Chondrocyte (in vitro differentiated cells): ENCODE measurements at regions not wholly inside any gene's neighbourhood (a gene's known extent, or its start where the extent isn't known, plus 50 kb on each side); places are given as distances from the start of the nearest gene placed in this dataset.

Experiments used
- DNase-seq: peaks from one replicate; pipeline ENCODE4 v3.0.0; 2021; ENCODE audit warnings: mixed read lengths, low spot score
- H3K27ac Mint-ChIP-seq: one replicate; pipeline ENCODE4 v1.8.0; 2021; ENCODE audit warnings: mild to moderate bottlenecking, moderate library complexity, mixed read lengths; ENCODE audit not compliant: unreplicated experiment
- H3K27me3 Mint-ChIP-seq: 2 replicates; pipeline ENCODE4 v1.8.0; 2021; ENCODE audit warnings: low read depth, mixed read lengths
- H3K36me3 Mint-ChIP-seq: 2 replicates; pipeline ENCODE4 v1.8.0; 2021; ENCODE audit warnings: low read depth, mixed read lengths
- H3K4me1 Mint-ChIP-seq: 2 replicates; pipeline ENCODE4 v1.8.0; 2021; ENCODE audit warnings: low read depth, mild to moderate bottlenecking, mixed read lengths
- H3K4me3 Mint-ChIP-seq: one replicate; pipeline ENCODE4 v1.8.0; 2021; ENCODE audit warnings: mild to moderate bottlenecking, moderate library complexity, mixed read lengths; ENCODE audit not compliant: unreplicated experiment
- H3K9me3 Mint-ChIP-seq: 2 replicates; pipeline ENCODE4 v1.8.0; 2021; ENCODE audit warnings: low read depth, mixed read lengths
- CTCF ChIP-seq: fragments of 200-600 bp; sonication (generic); IDR thresholded peaks from 2 replicates; pipeline ENCODE4 v1.5.0; 2021; ENCODE audit warnings: antibody characterized with exemption, mild to moderate bottlenecking, moderate library complexity

GRCh38 chr12:74889073-74889472 is 320.6 kb downstream of the KCNC2 start:
- Mint-ChIP-seq H3K36me3 (no peaks in the 10 kb centered on the region), H3K9me3 (no peaks in the 10 kb centered on the region), H3K4me3 (no peak overlapping the region), H3K4me1 (peaks cover 20% of the 10 kb centered on the region), H3K27ac (no peak overlapping the region), H3K27me3 (no peaks in the 10 kb centered on the region)
- no peak for DNase-seq
- no peak for TF ChIP-seq CTCF

GRCh38 chr12:74889563-74890236 is 319.9 kb downstream of the KCNC2 start:
- Mint-ChIP-seq H3K4me1 (peaks cover 20% of the 10 kb centered on the region), H3K36me3 (no peaks in the 10 kb centered on the region), H3K9me3 (no peaks in the 10 kb centered on the region), H3K27ac (peak overlapping the region; percentile 42), H3K27me3 (no peaks in the 10 kb centered on the region), H3K4me3 (no peak overlapping the region)
- no peak for TF ChIP-seq CTCF
- DNase-seq, result no peak

GRCh38 chr12:74890237-74890599 is 319.4 kb downstream of the KCNC2 start:
- Mint-ChIP-seq H3K27me3 (no peaks in the 10 kb centered on the region), H3K4me1 (peaks cover 20% of the 10 kb centered on the region), H3K27ac (peak overlapping the region; percentile 42), H3K9me3 (no peaks in the 10 kb centered on the region), H3K4me3 (no peak overlapping the region), H3K36me3 (no peaks in the 10 kb centered on the region)
- TF ChIP-seq CTCF, result no peak
- no peak for DNase-seq

- no peak for DNase-seq
- no peaks in the 10 kb centered on the region for H3K36me3 Mint-ChIP-seq
- H3K9me3 Mint-ChIP-seq, result no peaks in the 10 kb centered on the region
- no peaks in the 10 kb centered on the region for H3K27me3 Mint-ChIP-seq
- no peak overlapping the region for H3K4me3 Mint-ChIP-seq
- H3K4me1 Mint-ChIP-seq, result peaks cover 20% of the 10 kb centered on the region
- no peak overlapping the region for H3K27ac Mint-ChIP-seq
- no peak for TF ChIP-seq CTCF
Observed at GRCh38 chr12:74891083-74891668, 318.5 kb downstream of the KCNC2 start.

- DNase-seq, result no peak
- Mint-ChIP-seq H3K27me3 (no peaks in the 10 kb centered on the region), H3K36me3 (no peaks in the 10 kb centered on the region), H3K4me3 (no peak overlapping the region), H3K9me3 (no peaks in the 10 kb centered on the region), H3K27ac (no peak overlapping the region), H3K4me1 (peaks cover 20% of the 10 kb centered on the region)
- no peak for TF ChIP-seq CTCF
Observed at GRCh38 chr12:74892057-74892633, 317.5 kb downstream of the KCNC2 start.
